Pancreas (tissue), 10 donors: ENCODE measurements at regions not wholly inside any gene's neighbourhood (a gene's known extent, or its start where the extent isn't known, plus 50 kb on each side); places are given as distances from the start of the nearest gene placed in this dataset.

Experiments used
- ATAC-seq, 4 donors: fragments of 200-7000 bp; cut with Tn5 transposase; one replicate each; pipeline versions ENCODE4 v1.8.0 to v1.9.1; 2020; ENCODE audit warnings: mild to moderate bottlenecking in 4 of 4, moderate library complexity in 4 of 4
- DNase-seq, 6 donors: peaks; one replicate each; pipeline ENCODE4 v3.0.0-alpha.2; 2020
- FAIRE-seq: peaks from 2 replicates; lab custom pipeline; 2012; peaks lifted over from hg19 to GRCh38; lab: Jason Lieb, UNC
- H3K27ac ChIP-seq, 4 donors: fragments of 200-600 bp; sonication (generic); 1 replicate in 3 of 4; 2 replicates in 1 of 4; pipeline versions ENCODE4 v1.5.0 to v1.8.0; 2020
- H3K27me3 ChIP-seq, 4 donors: fragments of 200-600 bp; one replicate each; pipeline ENCODE4 v1.8.0; 2021
- H3K36me3 ChIP-seq, 3 donors: fragments of 200-600 bp; sonication (generic) in 1 of 3; one replicate each; pipeline versions ENCODE4 v1.5.0 to v1.8.0; 2020 to 2021
- H3K4me1 ChIP-seq, 3 donors: fragments of 200-600 bp; one replicate each; pipeline ENCODE4 v1.8.0; 2021
- H3K4me3 ChIP-seq, 4 donors: fragments of 200-600 bp; sonication (generic) in 2 of 4; one replicate each; pipeline versions ENCODE4 v1.5.0 to v1.8.0; 2020 to 2021
- H3K9me3 ChIP-seq, 4 donors: fragments of 200-600 bp; one replicate each; pipeline ENCODE4 v1.8.0; 2021
- WGBS, 2 donors: extraction: QIAGEN DNeasy Blood & Tissue Kit; methylation state at CpG; one replicate each; pipeline ENCODE4 v1.1.7; 2013; 5-methylcytosine and 5-hydroxymethylcytosine counted together
- intact Hi-C, 3 donors: fragments of 100-400 bp; cut with DNase I; formaldehyde crosslinking; loops; one replicate each; pipeline versions ENCODE4 v1.11.1 to v1.14.2; 2022
- TF ChIP-seq, protein P1 (sequence below), 4 donors: fragments of 200-600 bp; sonication (generic) in 3 of 4; IDR thresholded peaks; one replicate each; pipeline versions ENCODE4 v1.5.0 to v1.8.0; 2021; ENCODE audit warnings: antibody characterized with exemption in 4 of 4
- donor health status: healthy with polysubstance abuse.
- donor health status: DM: no; HTN: no; CAD: no; lungs with moderate emphysema.
- donor health status: DM: no; HTN: no; CAD: no.
- donor health status: control.
- donor health status: control.
- donor health status: Bipolar disorder and iron deficiency.
- donor health status: DM: yes; HTN: yes; CAD: no.
- donor health status: DM: no; HTN: no; CAD: no.
- donor health status: DM: no; HTN: no; CAD: no.
- donor health status: DM: yes; HTN: yes; CAD: no.

DNA sequence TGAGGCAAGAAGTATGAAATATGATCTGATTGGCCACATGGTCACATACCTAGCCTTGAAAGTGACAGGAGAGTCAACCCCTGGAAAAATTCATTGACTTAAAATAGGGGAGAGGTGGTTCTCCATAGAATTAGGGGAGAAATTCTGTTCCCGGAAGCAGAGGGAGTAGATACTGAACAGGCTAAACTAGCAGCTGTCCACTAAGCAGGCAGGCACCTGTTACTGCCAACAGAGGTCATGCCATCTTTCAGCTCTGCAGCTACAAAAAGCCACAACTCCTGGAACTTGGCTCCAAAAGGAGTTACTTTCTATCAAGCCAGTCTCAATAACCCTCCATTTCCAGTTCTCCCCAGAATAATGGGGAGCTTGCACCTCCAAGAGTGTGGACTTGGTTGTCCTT, 352.5 kb downstream of the MAFB start:
- FAIRE-seq: no peak
- no peak for DNase-seq
- no peak overlapping the region for H3K4me3 ChIP-seq
- H3K27ac ChIP-seq: no peak overlapping the region
- H3K4me1 ChIP-seq: no peaks in the 10 kb centered on the region
- H3K36me3 ChIP-seq: no peaks in the 10 kb centered on the region
- WGBS, 2 donors: 38 to 43% methylated on average over 1 of the region's 1 CpG
- TF ChIP-seq, protein P1, sequence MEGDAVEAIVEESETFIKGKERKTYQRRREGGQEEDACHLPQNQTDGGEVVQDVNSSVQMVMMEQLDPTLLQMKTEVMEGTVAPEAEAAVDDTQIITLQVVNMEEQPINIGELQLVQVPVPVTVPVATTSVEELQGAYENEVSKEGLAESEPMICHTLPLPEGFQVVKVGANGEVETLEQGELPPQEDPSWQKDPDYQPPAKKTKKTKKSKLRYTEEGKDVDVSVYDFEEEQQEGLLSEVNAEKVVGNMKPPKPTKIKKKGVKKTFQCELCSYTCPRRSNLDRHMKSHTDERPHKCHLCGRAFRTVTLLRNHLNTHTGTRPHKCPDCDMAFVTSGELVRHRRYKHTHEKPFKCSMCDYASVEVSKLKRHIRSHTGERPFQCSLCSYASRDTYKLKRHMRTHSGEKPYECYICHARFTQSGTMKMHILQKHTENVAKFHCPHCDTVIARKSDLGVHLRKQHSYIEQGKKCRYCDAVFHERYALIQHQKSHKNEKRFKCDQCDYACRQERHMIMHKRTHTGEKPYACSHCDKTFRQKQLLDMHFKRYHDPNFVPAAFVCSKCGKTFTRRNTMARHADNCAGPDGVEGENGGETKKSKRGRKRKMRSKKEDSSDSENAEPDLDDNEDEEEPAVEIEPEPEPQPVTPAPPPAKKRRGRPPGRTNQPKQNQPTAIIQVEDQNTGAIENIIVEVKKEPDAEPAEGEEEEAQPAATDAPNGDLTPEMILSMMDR (IDR thresholded peaks at IDR 0.05): no peak
- H3K9me3 ChIP-seq: no peaks in the 10 kb centered on the region
- intact Hi-C loops: no loop called here
- H3K27me3 ChIP-seq: no peaks in the 10 kb centered on the region
- no peak for ATAC-seq

DNA sequence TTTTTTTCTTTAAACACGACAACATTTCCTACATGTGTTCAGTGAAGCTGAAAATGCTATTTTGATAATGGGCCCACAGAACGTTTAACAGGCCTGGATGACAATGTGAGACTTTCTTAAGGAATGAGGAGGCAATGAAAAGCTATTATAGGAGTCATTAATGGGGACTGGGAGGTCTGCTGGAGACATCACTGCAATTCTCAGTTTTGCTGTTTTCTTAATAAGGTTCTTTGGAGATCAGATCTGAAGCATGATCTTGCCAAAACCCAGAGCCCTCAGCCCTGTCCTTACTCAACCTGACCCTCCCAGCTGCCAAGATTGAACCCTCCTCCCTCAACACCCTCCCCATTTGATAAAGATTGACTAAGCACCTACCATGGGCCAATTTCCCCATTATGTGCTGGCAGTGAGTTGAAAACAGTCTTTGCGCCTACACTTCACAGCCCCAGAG, 353.1 kb downstream of the MAFB start:
- H3K4me1 ChIP-seq: no peaks in the 10 kb centered on the region
- ATAC-seq (no peak), DNase-seq (no peak), FAIRE-seq (no peak)
- H3K9me3 ChIP-seq: no peaks in the 10 kb centered on the region
- no peak overlapping the region for H3K4me3 ChIP-seq
- H3K27ac ChIP-seq: no peak overlapping the region
- no peaks in the 10 kb centered on the region for H3K36me3 ChIP-seq
- intact Hi-C loops: no loop called here
- no peaks in the 10 kb centered on the region for H3K27me3 ChIP-seq
- TF ChIP-seq, protein P1 (IDR thresholded peaks at IDR 0.05): no peak
- WGBS, 2 donors: 56 to 65% methylated on average over 3 of the region's 3 CpGs

DNA sequence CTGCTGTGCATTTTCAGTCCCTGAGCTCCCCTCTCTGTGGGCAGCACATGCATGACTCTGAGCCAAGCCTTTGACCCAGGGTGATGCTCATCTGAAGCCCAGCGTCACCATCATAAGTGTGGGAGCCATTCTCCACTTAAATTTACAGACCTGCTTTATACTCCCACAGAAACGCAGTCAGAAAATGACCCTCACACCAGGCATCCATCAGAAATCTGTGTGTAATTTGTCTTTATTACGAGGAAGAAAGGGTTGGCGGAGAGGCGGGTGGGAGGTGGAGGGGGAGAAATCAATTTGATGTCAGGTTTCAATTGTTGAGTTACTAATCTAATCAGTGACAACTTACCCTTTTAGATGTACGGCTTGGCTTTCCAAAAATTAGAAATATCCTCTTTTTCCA, 353.6 kb downstream of the MAFB start:
- no peaks in the 10 kb centered on the region for H3K36me3 ChIP-seq
- H3K27ac ChIP-seq: no peak overlapping the region
- no peaks in the 10 kb centered on the region for H3K9me3 ChIP-seq
- ATAC-seq: no peak
- intact Hi-C loops: no loop called here
- no peak for DNase-seq
- no peak overlapping the region for H3K4me3 ChIP-seq
- WGBS, 2 donors: 77 to 86% methylated on average over 6 of the region's 6 CpGs
- TF ChIP-seq, protein P1 (IDR thresholded peaks at IDR 0.05): no peak
- H3K4me1 ChIP-seq: no peaks in the 10 kb centered on the region
- no peaks in the 10 kb centered on the region for H3K27me3 ChIP-seq
- FAIRE-seq: no peak

DNA sequence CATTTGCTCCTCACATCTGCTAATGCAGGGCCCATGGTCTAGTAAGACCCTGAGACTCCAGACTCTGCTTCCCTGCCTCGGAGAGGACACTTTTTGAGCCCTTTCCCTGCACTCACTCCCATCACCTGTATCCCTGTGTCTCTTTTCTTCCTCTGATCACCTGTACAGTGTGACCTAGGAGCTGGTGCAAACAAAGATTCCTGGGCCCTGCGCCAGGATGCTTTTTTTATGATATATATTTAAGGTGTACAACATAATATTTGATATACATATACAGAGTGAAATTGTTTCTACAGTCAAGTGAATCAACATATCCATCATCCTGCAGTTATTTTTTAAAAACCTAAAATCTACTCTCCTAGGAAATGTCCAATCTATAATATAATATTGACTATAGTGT, 355.4 kb downstream of the MAFB start:
- no peak for ATAC-seq
- no peaks in the 10 kb centered on the region for H3K9me3 ChIP-seq
- no peak for DNase-seq
- H3K4me3 ChIP-seq: no peak overlapping the region
- intact Hi-C loops: no loop called here
- H3K27ac ChIP-seq: no peak overlapping the region
- 61 to 68% methylated on average over 2 of the region's 2 CpGs for WGBS, 2 donors
- no peaks in the 10 kb centered on the region for H3K4me1 ChIP-seq
- FAIRE-seq: no peak
- TF ChIP-seq, protein P1 (IDR thresholded peaks at IDR 0.05): no peak
- H3K27me3 ChIP-seq: no peaks in the 10 kb centered on the region
- no peaks in the 10 kb centered on the region for H3K36me3 ChIP-seq

DNA sequence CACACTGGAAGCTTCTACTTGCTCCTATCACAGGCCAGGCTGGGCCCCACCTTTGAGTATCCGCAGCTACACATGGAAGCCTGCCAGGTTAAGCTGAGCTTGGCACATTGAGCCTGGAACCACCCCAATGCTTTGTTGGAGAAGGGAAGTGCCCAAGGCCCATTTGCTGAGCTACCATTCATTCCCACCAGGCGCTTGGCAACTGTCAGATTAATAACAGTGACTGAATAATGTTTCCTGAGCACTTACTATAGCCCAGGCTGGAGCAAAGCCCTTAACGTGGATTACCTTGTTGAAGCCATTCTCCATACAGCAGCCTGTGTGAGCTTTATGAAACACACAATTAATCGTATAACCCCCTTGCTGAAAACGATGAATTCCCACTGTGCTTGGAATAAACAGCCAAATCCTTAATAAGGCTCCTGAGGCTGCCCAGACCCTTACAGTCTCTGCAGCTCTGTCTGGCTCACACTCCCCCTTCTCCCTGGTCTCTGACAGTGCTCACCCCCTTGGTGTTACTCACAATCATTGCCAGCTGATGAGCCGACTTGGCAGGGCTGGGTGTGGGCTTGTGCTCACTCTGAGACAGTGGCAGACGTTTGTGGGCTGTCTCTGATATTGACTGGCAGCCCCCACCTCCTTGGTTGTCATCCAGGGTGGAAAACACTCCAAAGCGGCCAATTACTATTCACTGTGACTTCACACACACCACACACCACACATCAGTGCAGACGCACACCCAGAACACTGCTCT, 357.1 kb downstream of the MAFB start:
- FAIRE-seq: no peak
- peak in 1 of 4 donors; percentile 32 for ATAC-seq
- Histone ChIP-seq H3K9me3 (no peaks in the 10 kb centered on the region), H3K27ac (no peak overlapping the region), H3K36me3 (no peaks in the 10 kb centered on the region), H3K4me3 (no peak overlapping the region), H3K27me3 (no peaks in the 10 kb centered on the region), H3K4me1 (no peaks in the 10 kb centered on the region)
- TF ChIP-seq, protein P1 (IDR thresholded peaks at IDR 0.05): no peak
- intact Hi-C loops: no loop called here
- WGBS, 2 donors: 54 to 58% methylated on average over 9 of the region's 9 CpGs
- DNase-seq: peak in 1 of 6 donors; percentile 14
